ENCODE measurements at regions not wholly inside any gene's neighbourhood (a gene's known extent, or its start where the extent isn't known, plus 50 kb on each side); places are given as distances from the start of the nearest gene placed in this dataset.
A peak's percentile ranks its signal among the peaks of the same experiment; 100 is the strongest.

GRCh38 chr11:32326522-32326921, 108.8 kb downstream of the WT1 start:
- DNase-seq (ENCODE audit: insufficient read length) = no peak
- no peak for FAIRE-seq
- TF ChIP-seq POLR2AphosphoS5 (IDR thresholded peaks at IDR 0.05; ENCODE audit: low read depth, low read length) (no peak), TAF1 (IDR thresholded peaks at IDR 0.05; ENCODE audit: borderline replicate concordance, low read depth, low read length) (no peak), POLR2A (IDR thresholded peaks at IDR 0.05; ENCODE audit: low read depth, low read length) (no peak)

GRCh38 chr11:32328392-32328791, 106.9 kb downstream of the WT1 start:
- FAIRE-seq (peak; percentile 44), DNase-seq (ENCODE audit: insufficient read length) (no peak)
- no peak for TF ChIP-seq POLR2A (IDR thresholded peaks at IDR 0.05; ENCODE audit: low read depth, low read length)
- no peak for TF ChIP-seq POLR2AphosphoS5 (IDR thresholded peaks at IDR 0.05; ENCODE audit: low read depth, low read length)
- TF ChIP-seq TAF1 (IDR thresholded peaks at IDR 0.05; ENCODE audit: borderline replicate concordance, low read depth, low read length) = no peak

GRCh38 chr11:32331098-32331497, 104.2 kb downstream of the WT1 start:
- TF ChIP-seq POLR2AphosphoS5 (IDR thresholded peaks at IDR 0.05; ENCODE audit: low read depth, low read length) = no peak
- TF ChIP-seq POLR2A (IDR thresholded peaks at IDR 0.05; ENCODE audit: low read depth, low read length) = no peak
- no peak for TF ChIP-seq TAF1 (IDR thresholded peaks at IDR 0.05; ENCODE audit: borderline replicate concordance, low read depth, low read length)
- no peak for DNase-seq (ENCODE audit: insufficient read length)
- no peak for FAIRE-seq

GRCh38 chr11:32331792-32332191, 103.5 kb downstream of the WT1 start:
- no peak for FAIRE-seq
- TF ChIP-seq TAF1 (IDR thresholded peaks at IDR 0.05; ENCODE audit: borderline replicate concordance, low read depth, low read length) (no peak), POLR2A (IDR thresholded peaks at IDR 0.05; ENCODE audit: low read depth, low read length) (no peak), POLR2AphosphoS5 (IDR thresholded peaks at IDR 0.05; ENCODE audit: low read depth, low read length) (no peak)
- no peak for DNase-seq (ENCODE audit: insufficient read length)

- FAIRE-seq (no peak), DNase-seq (ENCODE audit: insufficient read length) (no peak)
- no peak for TF ChIP-seq POLR2AphosphoS5 (IDR thresholded peaks at IDR 0.05; ENCODE audit: low read depth, low read length)
- TF ChIP-seq TAF1 (IDR thresholded peaks at IDR 0.05; ENCODE audit: borderline replicate concordance, low read depth, low read length) = no peak
- no peak for TF ChIP-seq POLR2A (IDR thresholded peaks at IDR 0.05; ENCODE audit: low read depth, low read length)
Observed at GRCh38 chr11:32332990-32333319, 102.4 kb downstream of the WT1 start.

- peak; percentile 15 for DNase-seq (ENCODE audit: insufficient read length)
- FAIRE-seq = no peak
Observed at GRCh38 chr11:32333320-32333991, 101.9 kb downstream of the WT1 start.

GRCh38 chr11:32334822-32335221, 100.5 kb downstream of the WT1 start:
- DNase-seq (ENCODE audit: insufficient read length) (no peak), FAIRE-seq (no peak)
- no peak for TF ChIP-seq POLR2A (IDR thresholded peaks at IDR 0.05; ENCODE audit: low read depth, low read length)
- TF ChIP-seq POLR2AphosphoS5 (IDR thresholded peaks at IDR 0.05; ENCODE audit: low read depth, low read length) = no peak
- no peak for TF ChIP-seq TAF1 (IDR thresholded peaks at IDR 0.05; ENCODE audit: borderline replicate concordance, low read depth, low read length)

More at GRCh38 chr11:32333320-32333991, 101.9 kb downstream of the WT1 start:
- no peak for TF ChIP-seq POLR2AphosphoS5 (IDR thresholded peaks at IDR 0.05; ENCODE audit: low read depth, low read length)
- no peak for TF ChIP-seq TAF1 (IDR thresholded peaks at IDR 0.05; ENCODE audit: borderline replicate concordance, low read depth, low read length)
- TF ChIP-seq POLR2A (IDR thresholded peaks at IDR 0.05; ENCODE audit: low read depth, low read length) = no peak
